Activated T-cell treated with anti-CD3 and anti-CD28 coated beads for 48 hours (primary cell): ENCODE measurements at regions not wholly inside any gene's neighbourhood (a gene's known extent, or its start where the extent isn't known, plus 50 kb on each side); places are given as distances from the start of the nearest gene placed in this dataset.

Experiments
- DNase-seq: peaks from one replicate; pipeline ENCODE4 v3.0.0-alpha.2; 2020; ENCODE audit warnings: low read depth

DNA sequence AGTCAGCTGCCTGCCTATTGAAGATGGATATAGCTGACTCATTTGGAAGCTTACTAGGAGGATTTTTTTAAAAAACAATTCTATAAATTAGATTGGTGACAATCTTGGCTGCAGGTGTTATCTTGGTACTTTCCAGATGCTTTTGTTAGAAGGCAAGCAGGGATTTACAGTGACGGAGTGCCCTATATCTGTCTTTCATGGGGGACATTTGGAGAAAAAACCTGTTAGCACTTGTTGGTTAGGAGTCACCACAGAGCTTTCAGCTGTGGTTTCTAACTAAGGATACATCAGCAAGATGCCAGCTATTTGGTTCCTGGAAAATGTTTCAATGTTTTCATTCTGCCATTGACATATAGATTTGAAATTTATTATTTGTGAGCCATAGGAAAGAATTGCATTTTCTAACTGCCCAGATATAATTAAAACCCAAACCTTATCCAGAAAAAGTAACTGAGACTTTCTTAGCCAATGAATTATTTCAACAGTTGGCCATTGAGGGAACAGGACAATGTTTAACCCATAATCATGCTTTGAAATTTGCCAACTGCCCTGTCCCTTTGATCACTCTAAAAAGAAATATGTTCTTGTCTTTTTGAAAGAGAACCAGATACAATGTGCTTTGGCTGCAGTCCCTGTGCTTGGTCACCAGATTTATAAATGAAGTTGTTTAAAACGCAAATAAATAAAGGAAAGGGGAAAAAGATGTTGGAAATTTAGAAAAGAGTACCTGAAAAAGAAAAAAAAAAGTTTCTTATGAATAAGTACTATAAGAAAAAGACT is 761.0 kb upstream of the CXADR start:
- DNase-seq: no peak

DNA sequence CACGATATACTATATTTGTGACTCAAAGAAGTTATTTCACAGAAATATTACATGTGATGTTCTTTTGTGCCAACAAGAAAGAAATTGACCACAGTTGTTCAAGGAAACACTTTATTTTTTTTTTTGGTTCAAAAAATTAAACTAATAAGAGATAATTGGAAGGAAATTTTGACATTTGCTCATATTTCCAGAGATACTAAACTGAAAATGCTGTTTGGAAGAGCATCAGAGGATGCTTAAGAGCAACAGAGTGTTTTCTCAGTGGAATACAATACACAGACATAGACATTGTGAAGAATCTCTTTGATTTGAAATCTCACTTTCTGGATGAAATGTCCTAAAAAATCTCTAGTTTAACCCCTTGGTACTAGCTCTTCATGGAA is 760.4 kb upstream of the CXADR start:
- no peak for DNase-seq

DNA sequence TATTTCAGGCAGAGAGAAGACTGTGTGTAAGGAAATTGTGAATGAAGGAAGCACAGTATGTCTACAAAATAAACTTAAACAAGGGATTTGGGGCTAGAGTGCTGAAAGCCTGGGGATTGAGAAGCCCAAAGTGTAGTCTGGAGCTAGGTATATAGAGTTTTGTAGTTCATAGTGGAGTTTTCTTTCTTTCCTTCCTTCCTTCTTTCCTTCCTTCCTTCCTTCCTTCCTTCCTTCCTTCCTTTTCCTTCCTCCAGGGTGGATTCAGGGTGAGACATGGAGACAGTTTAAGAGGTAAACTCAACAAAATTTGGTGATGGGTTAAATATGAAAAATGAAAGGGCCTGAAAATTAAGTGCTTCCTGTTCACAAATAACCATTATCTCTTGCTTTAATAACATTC is 757.8 kb upstream of the CXADR start:
- no peak for DNase-seq

DNA sequence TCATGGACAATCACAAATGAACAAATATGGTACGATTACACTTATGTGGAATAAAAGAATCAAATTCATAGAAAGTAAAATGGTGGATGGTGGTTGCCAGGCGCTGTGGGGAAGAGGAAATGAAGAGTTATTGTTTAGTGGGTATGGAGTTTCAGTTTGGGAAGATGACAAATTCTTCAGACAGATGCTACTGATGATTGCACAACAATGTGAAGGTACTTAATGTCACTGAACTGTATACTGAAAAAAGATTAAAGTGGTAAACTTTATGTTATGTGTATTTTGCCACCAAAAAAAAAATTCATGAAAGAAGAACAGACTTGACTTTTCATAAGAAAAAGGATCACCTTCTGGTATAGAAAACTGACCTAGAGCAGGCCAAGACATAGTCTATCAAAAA is 745.6 kb upstream of the CXADR start:
- DNase-seq: no peak

DNA sequence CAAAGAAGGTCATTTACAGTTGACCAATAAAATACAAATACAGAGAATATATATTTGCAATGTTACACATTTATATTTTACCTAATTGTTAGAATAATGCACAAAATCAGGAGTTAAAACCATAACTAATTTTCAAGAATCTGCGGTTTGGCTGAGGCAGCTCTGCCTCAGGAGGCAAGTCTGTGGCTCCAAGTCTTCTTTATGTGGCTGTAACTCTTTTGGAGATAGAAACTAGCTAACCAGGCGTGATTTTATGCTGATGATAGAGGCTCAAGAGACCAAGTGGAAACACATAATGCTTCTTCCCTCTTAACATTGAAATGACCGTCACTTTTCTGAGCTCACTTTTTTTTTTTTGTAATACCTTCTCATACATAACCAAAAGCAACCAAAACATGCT is 744.7 kb upstream of the CXADR start:
- no peak for DNase-seq

DNA sequence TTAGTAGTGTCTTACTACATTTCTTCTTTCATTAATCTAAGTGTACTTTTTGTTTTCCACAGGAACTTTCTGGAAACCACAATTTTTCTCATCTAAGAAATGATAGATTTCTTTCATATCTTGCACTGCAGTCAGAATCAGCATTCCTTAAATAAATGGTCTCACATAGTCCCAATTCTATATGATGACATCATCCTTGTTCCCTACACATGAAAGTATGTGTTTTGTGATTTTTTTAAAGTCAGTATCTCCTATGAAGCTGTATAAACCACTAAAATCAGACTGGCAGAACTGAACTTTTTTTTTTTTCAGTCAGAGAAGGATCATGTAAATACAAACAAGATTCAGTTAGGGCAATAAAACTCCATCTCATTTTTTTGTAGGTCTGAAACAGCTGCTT is 742.6 kb upstream of the CXADR start:
- DNase-seq: no peak

DNA sequence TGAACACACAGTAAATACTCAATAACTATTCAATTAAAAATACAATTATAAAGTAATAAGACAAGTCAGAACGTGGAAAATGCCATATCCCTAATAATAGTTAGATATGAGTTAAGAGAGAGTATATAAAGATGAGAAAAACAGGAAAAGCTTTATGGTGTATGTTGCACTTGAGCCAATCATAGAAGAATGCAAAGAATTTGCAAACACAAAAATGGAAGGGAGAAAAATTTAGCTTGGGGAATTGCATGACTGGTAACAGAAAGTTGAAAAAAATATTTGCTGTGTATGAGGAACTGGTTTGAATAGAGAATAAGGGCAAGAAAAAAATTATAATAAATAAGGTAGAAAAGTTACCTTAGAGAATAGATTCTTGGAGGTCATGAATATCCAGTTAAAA is 739.6 kb upstream of the CXADR start:
- DNase-seq: no peak

DNA sequence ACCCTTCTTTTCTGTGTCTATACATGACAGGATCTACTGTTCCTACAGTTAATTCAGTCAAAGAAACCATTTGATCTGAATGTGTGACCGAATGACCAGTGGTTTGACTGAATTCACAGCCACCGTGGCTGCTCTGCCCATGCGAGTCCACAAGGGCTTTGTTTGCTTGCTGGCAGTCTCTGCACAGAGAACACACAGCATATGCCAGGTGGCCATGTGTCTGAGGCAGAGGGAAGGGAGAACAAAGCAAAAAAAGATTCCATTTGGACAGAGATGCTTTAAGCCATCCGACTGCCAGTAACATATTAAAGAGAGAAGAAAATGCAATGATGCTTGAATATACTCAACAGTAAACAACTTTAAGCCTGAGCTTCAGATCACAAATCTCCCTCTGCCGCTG is 737.8 kb upstream of the CXADR start:
- DNase-seq: no peak

DNA sequence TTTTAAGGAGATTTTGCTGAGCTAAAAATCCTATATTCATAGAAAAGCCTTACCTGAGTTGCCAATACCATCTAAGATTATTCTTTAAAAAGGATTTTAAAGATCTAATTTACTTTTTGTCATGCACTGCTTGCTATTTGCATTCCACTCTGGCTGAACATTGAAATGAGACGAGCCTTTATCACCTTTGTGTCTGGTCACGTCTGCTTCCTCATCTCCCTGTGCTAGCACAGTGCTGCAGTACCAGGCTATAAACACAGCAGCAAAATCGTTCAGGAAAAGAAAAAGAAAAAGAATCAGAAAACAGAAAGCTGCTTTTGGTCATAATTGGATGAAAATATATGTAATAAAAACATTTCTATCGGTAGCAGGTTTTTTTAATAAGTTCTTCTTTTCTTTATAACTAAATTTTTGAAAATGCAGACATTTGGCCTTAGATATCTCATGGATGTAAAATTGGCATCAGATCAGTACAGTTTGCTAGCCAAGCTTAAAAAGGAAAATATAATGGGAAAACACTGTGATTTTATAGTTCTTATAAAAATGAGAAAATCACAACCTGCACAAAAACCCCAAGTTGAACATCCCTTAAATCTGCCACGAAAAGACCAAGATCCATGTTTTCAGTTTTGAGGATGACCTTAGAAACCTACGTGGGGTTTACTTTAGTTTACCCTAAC is 735.7 kb upstream of the CXADR start:
- no peak for DNase-seq

DNA sequence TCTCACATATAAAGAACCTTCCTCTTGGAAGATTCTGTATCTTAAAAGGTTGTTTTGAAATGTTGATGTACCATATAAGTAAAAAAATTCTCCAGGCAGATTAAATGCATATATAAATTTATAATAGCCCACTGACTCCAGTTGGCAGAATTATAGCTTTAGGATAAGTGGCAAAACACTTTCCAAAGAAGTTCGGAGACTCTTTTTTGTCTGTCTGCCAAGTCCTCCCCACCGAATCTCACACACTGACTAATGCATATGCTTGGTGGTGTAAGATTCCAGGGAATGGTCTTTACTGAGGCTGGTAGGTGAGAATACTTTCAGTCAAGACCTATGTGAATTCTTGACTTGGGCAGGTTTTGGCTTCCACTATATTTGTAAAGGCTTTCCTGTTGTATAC is 724.3 kb upstream of the CXADR start:
- no peak for DNase-seq

DNA sequence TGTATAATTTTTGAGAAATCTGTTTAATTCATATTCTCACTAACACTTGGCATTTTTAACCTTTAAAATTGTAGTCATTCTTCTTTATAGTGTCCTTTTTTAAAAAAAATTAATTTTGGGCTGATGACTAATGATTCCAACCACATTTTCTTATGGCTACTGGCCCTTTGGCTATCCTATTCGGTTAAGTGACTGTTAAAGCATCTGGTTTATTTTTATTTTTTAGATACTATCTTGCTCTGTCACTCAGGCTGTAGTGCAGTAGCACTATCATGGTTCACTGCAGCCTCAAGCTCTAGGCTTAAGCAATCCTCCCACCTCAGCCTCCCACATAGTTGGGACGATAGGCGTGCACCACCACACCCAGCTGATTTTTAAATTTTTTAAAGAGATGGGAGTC is 723.2 kb upstream of the CXADR start:
- no peak for DNase-seq

DNA sequence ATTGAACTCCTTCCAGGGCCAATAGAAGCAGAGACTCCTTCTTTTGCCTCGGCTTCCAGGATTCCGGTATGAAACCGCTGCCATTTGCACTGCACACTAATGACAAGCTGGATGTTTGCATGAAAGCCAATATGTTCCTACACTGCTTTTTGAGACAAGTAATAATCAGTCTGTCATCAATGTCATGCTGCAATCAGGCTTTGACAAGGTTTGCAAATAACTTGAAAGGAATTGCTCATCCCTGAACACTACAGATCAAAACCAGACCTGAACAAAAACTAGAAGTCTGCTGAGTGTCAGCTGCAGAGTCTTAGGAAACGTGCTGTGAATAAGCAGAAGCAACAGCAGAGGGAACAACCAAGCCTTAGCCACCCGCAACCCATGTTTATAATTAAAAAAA is 720.7 kb upstream of the CXADR start:
- no peak for DNase-seq

DNA sequence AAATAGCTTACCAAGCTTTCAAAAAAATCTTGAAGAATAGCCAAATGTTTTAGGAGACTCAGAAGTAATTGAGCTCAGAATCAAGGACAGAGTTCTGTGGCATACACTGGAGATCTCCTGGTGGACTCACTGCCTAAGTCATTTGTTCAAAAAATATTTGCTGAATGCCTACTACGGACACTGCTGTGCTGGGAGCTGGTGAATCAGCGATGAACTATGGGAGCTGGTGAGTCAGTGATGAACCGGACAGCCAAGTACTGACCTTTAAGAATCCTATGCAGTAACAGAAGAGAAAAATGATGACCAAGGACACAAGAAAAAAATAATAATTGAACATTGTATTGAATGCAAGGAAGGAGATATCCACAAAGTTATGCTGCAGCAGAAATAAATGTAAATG is 717.9 kb upstream of the CXADR start:
- DNase-seq: no peak

DNA sequence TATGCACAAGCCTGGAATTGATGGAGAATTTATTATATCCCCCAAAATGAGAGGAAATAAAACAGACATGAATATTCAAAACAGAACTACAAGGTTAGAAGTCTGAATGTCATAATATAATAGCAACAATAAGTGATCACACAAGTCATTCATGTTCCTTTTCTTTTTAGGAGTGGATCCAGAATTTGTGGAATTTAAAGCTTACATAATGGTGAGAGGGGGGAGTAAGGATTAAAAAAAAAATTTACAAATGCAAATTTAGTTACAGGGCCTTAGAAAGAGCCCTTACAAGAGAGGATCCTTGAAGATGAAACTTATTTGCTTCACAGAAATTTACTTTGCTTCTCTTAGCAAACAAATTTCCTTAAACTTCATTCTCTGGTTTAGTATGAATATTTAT is 716.1 kb upstream of the CXADR start:
- no peak for DNase-seq

DNA sequence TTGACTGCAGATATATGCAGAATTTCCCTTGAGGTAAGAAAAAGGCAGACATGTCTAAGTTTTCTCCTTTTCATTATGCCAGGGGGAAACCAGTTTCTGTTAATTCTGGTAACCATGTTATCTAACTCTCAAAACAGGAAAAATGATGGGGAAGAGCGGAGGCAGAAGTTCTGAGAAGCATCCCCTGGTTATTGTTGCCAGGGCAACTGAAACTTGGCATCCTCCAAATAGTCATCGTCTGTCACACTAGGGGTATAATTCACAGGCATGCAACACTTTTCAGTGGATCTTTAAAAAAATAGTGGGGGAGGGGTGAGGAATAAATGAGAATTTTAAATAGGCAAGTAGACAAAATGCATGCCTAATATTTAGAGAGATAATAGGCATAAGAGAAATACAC is 715.3 kb upstream of the CXADR start:
- DNase-seq: no peak

DNA sequence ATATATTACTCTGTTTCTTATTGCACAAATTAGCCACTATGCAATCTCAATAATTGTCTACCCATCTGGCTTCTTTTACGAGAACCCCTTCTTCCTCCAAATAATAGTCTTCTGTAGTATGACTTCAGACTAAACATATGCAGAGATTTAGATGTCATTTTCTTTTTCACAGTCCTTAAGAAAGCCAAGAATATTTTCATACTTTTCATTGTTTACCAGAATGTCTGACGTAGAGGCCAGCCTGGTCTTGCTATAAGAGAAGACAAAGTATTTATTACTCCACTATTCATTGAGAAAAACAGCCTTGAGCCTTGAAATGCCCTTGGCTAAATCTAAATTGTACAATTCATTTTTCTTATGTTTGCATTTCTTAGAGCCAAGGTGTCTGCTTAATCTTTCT is 714.9 kb upstream of the CXADR start:
- DNase-seq: no peak

DNA sequence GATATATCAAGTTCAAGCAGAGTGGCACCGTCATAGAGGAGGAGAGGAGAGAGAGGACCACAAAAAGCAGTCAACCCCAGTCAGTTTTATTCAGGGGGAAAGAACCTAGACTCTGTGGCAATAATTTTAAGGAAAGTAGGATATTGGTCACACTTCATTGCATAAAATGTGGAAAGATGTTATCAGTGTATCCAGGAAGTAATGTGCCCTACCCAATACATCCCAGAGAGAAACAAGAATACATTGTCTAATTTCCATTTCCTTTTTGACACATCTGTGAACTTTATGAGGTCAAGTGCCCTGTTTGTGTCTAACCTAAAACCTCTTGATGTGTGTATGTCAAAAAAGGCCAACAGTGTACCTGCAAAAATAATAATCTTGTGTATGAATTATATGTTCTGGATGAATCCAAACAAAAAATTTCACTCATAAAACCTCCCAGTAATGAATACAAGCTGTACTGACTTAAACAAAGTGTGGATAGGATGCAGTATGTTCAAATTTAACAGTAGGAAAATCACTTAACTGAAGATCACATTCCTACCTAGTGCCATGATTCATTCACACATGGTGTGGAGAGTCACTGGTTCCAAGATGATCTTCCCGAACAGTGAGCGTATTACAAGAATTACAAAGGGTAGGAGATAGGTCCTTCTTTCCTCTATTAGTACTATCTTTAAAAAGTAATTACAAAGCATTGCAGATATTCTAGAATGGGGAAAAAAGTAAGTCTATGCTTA is 712.1 kb upstream of the CXADR start:
- no peak for DNase-seq

DNA sequence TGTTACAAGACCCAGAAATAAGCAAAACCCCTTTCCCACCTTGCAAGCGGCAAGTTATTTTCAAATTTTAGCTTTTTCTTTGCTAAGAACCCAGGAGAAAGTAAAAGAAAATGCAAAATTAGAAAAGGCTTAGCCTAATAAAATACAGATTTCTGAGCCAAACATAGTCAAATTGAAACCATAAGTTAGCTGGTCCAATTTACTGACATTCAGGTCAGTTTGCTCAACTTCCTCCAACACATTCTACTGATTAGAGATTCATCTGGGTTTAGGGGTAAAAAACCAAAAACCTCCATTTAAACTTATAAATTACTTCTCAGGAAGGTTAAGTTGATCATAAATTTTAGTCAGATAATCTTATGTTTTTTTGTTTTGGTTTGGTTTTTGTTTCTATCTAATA is 701.8 kb upstream of the CXADR start:
- no peak for DNase-seq

DNA sequence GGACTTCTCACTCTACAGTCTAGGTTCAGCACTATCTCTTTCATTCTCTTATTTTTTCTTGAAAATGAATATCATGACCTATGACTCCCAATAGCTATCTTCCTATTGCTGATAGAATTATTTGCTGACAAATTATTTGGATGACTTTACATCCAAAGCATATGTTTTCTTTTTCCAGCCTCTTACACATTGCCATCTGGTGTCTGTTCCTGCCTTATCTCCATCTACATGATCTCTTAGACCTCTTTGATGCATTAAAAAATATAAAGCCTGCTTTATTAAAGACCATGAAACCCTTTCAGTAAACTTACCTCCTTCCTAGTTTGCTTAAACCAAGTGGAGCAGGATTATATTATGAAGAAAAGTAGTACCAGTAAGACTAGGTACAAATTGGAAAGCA is 700.9 kb upstream of the CXADR start:
- DNase-seq: no peak

DNA sequence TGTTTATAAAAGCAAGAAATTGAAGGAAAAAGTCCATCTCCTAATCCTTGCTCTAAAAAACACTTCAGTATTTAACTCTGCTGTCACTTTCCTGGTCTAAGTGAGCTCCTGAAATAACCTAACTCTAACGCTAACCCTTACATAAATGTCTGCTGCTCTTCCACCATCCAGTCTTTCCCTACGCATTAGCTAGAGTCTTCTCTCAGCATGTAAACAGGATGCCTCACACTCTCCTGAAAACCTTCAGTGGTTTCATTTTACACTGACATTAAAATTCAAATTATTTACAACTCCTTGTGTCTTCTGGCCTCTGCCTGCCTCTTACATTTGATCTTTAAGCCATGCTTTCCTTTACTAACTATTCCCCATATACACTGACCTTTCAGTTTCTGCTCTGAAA is 697.6 kb upstream of the CXADR start:
- no peak for DNase-seq

DNA sequence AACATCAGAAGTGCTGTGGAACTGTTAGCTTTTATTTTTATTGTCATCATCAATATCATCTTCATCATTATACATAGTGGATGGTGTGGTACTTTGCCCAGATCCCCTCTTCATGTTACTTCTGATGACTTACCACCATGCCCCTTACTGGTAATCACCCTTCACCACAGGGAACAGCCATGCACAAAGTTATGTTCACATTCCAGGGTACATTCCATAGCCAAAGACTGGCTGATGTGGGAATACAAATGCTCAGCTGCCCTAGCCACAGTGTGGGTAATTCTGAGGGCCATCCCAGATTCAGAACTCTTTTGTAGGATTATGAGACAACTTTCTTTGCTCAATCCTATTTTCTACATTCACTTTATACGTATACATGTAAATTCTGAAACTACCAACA is 691.3 kb upstream of the CXADR start:
- DNase-seq: no peak

DNA sequence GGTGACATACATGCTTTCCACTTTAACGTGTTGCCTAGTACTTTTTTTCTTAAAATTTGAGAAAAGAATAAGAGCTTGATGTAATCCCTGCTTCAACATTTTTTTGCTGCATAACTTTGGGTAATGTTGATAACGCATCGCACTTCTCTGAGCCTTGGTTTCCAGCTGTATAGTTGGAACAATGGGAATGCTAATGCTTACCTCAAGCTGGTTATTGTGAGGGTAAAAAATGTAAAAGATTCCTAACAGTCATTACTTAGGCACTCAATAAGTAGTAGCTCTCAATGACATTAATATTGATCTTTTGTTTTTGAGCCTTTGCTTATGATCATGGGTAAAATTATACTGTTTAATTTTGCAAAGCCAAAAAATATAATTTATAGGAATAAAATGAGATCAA is 683.3 kb upstream of the CXADR start:
- DNase-seq: no peak

DNA sequence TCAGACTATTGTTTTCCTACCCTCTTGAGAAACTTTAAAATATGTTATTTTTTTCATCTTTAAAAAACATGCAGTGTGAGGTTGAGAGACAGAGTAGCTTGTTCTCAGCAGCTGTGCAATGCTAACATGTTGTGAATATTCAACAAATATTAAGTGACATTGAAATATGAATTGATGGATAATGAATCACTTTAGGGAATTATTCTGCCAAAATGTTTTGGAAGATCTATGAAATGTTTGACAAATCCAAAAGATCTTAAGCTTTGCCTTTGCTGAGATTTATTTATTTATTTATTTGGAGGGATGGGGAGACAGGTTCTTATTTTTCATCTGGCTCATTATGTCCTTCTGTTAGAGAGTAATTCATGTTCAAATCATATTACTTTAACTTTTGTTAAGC is 680.1 kb upstream of the CXADR start:
- no peak for DNase-seq
